Right atrium auricular region (tissue), 2 donors: ENCODE measurements at regions not wholly inside any gene's neighbourhood (a gene's known extent, or its start where the extent isn't known, plus 50 kb on each side); places are given as distances from the start of the nearest gene placed in this dataset.

Source experiments
- DNase-seq: peaks from one replicate; pipeline ENCODE4 v3.0.0-alpha.2; 2019; ENCODE audit warnings: low spot score
- H3K27ac ChIP-seq, 2 donors: fragments of 200-600 bp; sonication (generic); 1 replicate in 1 of 2; 2 replicates in 1 of 2; pipeline ENCODE4 v1.5.1; 2016 to 2019
- H3K27me3 ChIP-seq, 2 donors: fragments of 200-600 bp; sonication (generic); one replicate each; pipeline versions ENCODE4 v1.5.1 to v1.6.0; 2017 to 2019
- H3K36me3 ChIP-seq: fragments of 200-600 bp; sonication (generic); one replicate; pipeline ENCODE4 v1.5.1; 2016
- H3K4me1 ChIP-seq, 2 donors: fragments of 200-600 bp; sonication (generic); one replicate each; pipeline versions ENCODE4 v1.5.1 to v1.6.0; 2017 to 2019
- H3K4me3 ChIP-seq, 2 donors: fragments of 200-600 bp; sonication (generic); 1 replicate in 1 of 2; 2 replicates in 1 of 2; pipeline ENCODE4 v1.5.1; 2017 to 2019; ENCODE audit warnings: mild to moderate bottlenecking in 1 of 2, moderate library complexity in 1 of 2
- H3K9me3 ChIP-seq, 2 donors: fragments of 200-600 bp; sonication (generic); one replicate each; pipeline ENCODE4 v1.5.1; 2019
- TF ChIP-seq, protein P1 (sequence below), 2 donors: fragments of 200-600 bp; sonication (generic); IDR thresholded peaks; one replicate each; pipeline ENCODE4 v1.5.1; 2019; ENCODE audit warnings: antibody characterized with exemption in 2 of 2

DNA sequence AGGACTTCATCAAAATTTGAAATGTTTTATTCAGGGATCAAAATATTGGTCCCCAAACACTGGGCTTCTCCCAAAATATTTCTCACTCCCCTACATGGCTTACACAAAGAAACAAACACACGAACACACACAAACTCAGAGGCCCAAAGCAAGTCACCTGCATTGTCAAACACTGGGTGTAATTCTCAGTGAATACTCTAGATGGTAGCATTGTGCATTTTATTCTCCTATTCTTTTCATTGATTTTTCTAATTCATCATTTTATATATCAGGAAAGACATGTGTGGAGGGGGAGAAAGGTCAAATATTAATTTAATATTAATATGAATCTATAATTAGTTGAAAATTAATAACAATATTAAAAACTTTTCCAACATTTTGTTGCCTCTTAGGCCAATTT is 72.3 kb upstream of the TNMD start:
- Histone ChIP-seq H3K27ac (no peak overlapping the region), H3K4me3 (no peak overlapping the region), H3K36me3 (no peaks in the 10 kb centered on the region), H3K27me3 (no peaks in the 10 kb centered on the region), H3K9me3 (no peaks in the 10 kb centered on the region), H3K4me1 (no peaks in the 10 kb centered on the region)
- TF ChIP-seq, protein P1, sequence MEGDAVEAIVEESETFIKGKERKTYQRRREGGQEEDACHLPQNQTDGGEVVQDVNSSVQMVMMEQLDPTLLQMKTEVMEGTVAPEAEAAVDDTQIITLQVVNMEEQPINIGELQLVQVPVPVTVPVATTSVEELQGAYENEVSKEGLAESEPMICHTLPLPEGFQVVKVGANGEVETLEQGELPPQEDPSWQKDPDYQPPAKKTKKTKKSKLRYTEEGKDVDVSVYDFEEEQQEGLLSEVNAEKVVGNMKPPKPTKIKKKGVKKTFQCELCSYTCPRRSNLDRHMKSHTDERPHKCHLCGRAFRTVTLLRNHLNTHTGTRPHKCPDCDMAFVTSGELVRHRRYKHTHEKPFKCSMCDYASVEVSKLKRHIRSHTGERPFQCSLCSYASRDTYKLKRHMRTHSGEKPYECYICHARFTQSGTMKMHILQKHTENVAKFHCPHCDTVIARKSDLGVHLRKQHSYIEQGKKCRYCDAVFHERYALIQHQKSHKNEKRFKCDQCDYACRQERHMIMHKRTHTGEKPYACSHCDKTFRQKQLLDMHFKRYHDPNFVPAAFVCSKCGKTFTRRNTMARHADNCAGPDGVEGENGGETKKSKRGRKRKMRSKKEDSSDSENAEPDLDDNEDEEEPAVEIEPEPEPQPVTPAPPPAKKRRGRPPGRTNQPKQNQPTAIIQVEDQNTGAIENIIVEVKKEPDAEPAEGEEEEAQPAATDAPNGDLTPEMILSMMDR (IDR thresholded peaks at IDR 0.05), result peak; percentile 59 to 74
- no peak for DNase-seq

DNA sequence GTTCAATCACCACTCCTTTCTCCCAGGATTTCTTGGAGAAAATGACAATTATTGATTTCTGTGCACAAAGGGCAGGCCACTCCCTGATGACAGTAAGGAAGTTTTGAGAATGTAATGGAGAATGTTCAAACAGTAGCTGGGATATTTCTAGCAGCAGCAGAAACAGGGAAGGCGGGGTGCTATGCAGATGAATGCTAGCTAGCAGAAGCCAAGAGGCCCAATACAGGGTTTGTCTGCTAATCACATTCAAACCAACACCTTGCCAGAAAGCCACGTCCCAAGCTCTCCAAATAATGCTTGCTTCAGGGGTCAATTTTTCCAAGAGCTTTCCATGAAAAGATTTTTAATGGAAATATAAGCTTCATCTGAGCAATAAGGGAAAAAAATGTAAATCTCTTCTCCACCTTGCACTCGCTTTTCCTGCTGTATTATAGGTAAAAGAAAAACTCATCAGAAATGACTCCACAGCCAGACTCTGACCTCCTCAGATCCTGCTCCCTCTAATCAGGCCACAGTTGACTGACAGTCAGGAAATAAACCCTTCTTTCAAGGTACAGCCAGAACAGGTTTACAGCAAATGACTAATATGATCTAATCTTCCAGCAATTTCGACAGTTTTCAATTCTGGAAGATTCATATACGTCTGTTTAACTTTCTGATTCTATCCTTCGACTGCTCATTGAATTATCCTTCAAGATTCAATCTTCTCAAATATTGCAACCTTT is 84.7 kb upstream of the PCDH19 start:
- no peak overlapping the region for H3K27ac ChIP-seq
- no peaks in the 10 kb centered on the region for H3K4me1 ChIP-seq
- H3K27me3 ChIP-seq, result no peaks in the 10 kb centered on the region
- H3K4me3 ChIP-seq, result no peak overlapping the region
- H3K9me3 ChIP-seq, result peaks cover 0 to 16% of the 10 kb centered on the region in 2 donors
- DNase-seq, result no peak
- TF ChIP-seq, protein P1 (IDR thresholded peaks at IDR 0.05), result no peak
- no peaks in the 10 kb centered on the region for H3K36me3 ChIP-seq

DNA sequence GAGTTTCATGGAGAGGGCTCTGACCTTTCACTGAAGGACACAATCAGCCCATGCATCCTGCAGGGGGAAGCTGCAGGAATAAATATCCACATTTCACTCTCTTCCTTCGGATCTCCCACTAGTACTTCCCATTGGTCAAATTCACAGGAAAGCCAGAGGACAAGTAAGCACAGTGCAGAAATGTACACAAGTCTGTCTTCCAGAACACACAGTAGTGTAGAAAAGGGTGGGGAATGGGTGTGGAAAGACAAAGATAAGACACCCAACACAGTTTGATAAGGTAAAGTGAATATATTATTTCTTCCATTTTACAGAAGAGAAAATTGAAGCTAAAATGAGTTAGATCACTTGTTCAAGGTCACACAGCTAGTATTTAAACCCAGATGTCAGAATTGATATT is 81.1 kb upstream of the PCDH19 start:
- TF ChIP-seq, protein P1 (IDR thresholded peaks at IDR 0.05), result no peak
- H3K36me3 ChIP-seq, result no peaks in the 10 kb centered on the region
- H3K4me3 ChIP-seq, result no peak overlapping the region
- H3K27me3 ChIP-seq, result no peaks in the 10 kb centered on the region
- no peaks in the 10 kb centered on the region for H3K9me3 ChIP-seq
- no peaks in the 10 kb centered on the region for H3K4me1 ChIP-seq
- H3K27ac ChIP-seq, result no peak overlapping the region
- no peak for DNase-seq

DNA sequence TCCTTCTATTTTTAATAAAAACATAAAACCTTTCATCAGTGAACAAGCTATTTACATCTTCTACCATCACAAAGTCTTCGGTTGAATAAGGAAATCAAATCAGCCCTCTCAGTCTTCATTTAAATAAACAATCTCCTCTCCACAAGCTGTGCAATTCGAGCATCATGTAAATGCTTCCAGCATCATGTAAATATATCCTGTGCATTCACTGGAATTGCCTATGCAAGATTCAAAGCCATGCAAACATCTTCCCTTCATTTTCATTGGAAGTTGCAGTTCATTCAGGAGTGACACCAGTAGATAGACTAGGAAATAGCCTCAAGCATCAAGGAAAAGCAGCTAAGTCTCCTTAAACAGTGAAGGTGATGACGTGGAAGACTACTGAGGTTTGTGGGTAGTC is 77.7 kb upstream of the PCDH19 start:
- no peak for DNase-seq
- Histone ChIP-seq H3K27me3 (no peaks in the 10 kb centered on the region), H3K36me3 (no peaks in the 10 kb centered on the region), H3K27ac (no peak overlapping the region), H3K9me3 (no peaks in the 10 kb centered on the region), H3K4me3 (no peak overlapping the region), H3K4me1 (no peaks in the 10 kb centered on the region)
- TF ChIP-seq, protein P1 (IDR thresholded peaks at IDR 0.05), result no peak

DNA sequence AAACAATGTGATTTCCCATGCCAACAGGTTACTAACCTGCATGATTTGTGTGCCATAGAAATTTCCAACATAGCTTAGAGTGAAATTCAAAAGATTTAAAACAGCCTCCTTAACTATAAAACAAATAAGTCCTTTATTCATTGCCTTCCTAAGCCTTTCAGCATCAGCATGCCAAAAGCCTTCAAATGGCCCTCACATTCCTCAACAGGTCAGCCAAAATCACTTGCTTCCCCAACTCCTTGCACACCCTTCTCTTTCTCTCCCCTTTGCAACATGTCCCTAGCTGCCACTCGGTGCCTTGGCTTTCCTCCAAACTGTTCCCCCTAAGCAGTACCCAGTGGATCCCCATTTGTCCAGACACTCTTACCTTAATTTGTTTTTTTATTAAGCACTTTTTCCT is 74.9 kb upstream of the PCDH19 start:
- H3K27me3 ChIP-seq, result no peaks in the 10 kb centered on the region
- TF ChIP-seq, protein P1 (IDR thresholded peaks at IDR 0.05), result no peak
- H3K27ac ChIP-seq, result no peak overlapping the region
- H3K4me1 ChIP-seq, result no peaks in the 10 kb centered on the region
- no peaks in the 10 kb centered on the region for H3K9me3 ChIP-seq
- H3K4me3 ChIP-seq, result no peak overlapping the region
- DNase-seq, result no peak
- no peaks in the 10 kb centered on the region for H3K36me3 ChIP-seq

DNA sequence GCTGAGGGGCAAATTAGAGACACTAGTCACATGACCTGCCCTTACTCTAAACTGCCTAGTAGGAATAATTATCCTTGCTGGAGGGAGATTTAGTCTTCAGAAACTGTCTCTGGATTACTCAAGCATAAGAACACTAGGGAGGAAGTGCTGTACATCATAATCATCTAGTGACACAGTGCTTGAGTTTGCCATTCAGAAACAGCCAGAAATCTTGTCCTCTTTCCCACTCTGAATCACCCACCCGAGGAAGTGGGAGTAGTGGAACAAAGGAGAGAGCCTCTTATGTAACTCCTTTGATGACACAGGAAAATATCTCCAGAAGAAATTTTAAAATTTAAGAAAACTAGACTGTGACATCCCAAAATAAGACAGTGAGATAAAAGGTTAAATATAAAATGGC is 69.3 kb upstream of the PCDH19 start:
- Histone ChIP-seq H3K9me3 (peaks cover 0 to 4% of the 10 kb centered on the region in 2 donors), H3K4me1 (no peaks in the 10 kb centered on the region), H3K27me3 (no peaks in the 10 kb centered on the region), H3K36me3 (no peaks in the 10 kb centered on the region), H3K4me3 (no peak overlapping the region), H3K27ac (no peak overlapping the region)
- TF ChIP-seq, protein P1 (IDR thresholded peaks at IDR 0.05), result no peak
- DNase-seq, result no peak
